Activated T-cell treated with anti-CD3 and anti-CD28 coated beads, Interleukin-2, amount 50 U/mL, for 4 hours (primary cell): ENCODE measurements at regions not wholly inside any gene's neighbourhood (a gene's known extent, or its start where the extent isn't known, plus 50 kb on each side); places are given as distances from the start of the nearest gene placed in this dataset.

Experiments
- ATAC-seq, 2 donors: fragments of 200-7000 bp; cut with Tn5 transposase; one replicate each; pipeline ENCODE4 v1.10.0; 2021
- DNase-seq: peaks from one replicate; pipeline ENCODE4 v3.0.0-alpha.2; 2020
- H3K27me3 Mint-ChIP-seq: one replicate; pipeline ENCODE4 v1.8.0; 2021; ENCODE audit warnings: low read depth, mixed read lengths
- H3K36me3 Mint-ChIP-seq: one replicate; pipeline ENCODE4 v1.8.0; 2022; ENCODE audit warnings: mixed read lengths; ENCODE audit not compliant: insufficient read depth
- H3K4me1 Mint-ChIP-seq: one replicate; pipeline ENCODE4 v1.8.0; 2021; ENCODE audit warnings: low read depth, mixed read lengths
- H3K4me3 Mint-ChIP-seq: one replicate; pipeline ENCODE4 v1.8.0; 2021; ENCODE audit warnings: mild to moderate bottlenecking, moderate library complexity, mixed read lengths
- H3K9me3 Mint-ChIP-seq: one replicate; pipeline ENCODE4 v1.8.0; 2021; ENCODE audit warnings: mixed read lengths

DNA sequence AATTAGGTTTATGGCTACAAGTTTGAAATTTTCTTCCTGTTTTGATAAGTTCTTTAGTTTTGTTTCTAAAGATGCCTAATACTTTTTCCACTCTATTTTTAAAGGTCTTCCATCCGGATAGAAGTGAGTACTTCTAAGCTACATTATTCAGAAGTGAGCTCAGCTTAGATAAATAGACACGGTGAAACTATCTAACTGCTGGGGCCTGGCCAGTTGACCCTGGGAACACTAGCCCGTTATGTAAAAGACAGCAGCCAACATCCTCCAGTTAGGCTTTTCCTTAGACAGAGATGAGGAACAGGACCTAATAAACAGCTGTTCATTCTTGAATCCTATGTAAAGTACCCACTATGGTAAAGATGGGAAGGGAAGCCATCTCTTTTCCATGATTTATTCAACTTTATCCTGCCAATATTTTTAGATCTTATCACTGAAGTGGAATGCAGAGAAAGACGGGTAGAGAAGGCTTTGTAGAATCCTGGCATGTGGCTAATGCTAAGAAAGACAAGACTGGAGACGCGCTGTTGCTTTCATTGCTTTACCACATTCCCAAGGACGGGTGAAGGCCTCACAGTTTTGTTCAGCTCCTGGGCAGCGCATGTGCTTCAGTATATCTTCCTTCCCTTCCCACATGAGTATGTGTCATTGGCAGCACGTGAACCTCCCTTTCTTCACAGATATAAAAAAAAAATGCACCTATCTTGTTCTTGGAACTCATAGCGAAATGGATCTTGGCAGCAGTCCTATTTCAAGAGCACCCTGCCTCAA is 340.0 kb upstream of the MEOX2 start:
- Mint-ChIP-seq H3K27me3 (no peaks in the 10 kb centered on the region), H3K4me1 (no peaks in the 10 kb centered on the region), H3K4me3 (no peak overlapping the region), H3K9me3 (no peaks in the 10 kb centered on the region), H3K36me3 (no peaks in the 10 kb centered on the region)
- no peak for ATAC-seq
- no peak for DNase-seq

DNA sequence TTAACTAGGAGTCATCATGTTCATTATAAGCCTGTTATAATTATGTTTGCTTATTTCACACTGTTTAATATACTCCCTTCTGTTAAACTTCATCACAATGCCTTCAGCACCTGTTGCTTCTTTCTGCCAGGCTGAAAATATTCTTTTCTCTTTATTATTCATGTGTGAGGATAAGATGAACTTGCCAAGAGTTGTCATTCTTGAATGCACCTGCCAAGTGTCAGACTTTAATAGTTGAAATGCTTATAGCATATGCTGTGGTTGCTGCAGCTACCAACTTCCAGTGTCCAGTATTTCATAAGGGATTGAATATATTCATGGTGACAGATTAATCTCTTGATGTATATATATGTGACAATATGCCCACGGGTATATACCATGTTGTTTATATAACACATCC is 339.2 kb upstream of the MEOX2 start:
- H3K4me1 Mint-ChIP-seq, result no peaks in the 10 kb centered on the region
- no peaks in the 10 kb centered on the region for H3K27me3 Mint-ChIP-seq
- H3K36me3 Mint-ChIP-seq, result no peaks in the 10 kb centered on the region
- no peak for DNase-seq
- H3K9me3 Mint-ChIP-seq, result no peaks in the 10 kb centered on the region
- no peak overlapping the region for H3K4me3 Mint-ChIP-seq
- ATAC-seq, result no peak

DNA sequence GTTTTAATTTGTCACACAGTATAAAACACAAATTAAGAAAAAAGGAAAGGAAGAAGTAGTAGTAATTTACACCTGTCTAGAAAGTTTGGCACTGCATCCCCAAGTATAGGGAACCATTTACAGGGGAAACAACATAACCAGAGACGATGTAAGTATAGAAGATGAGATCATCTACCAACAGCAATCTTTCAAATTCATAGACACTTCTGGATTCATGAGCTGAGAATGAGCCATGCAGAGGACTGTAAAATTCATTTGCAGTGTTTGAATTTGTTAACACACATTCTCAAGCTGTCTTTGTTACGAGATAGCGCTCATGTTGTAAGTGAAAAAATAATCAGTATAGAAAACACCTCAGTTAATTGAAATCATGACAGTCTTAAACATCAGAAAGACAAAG is 337.0 kb upstream of the MEOX2 start:
- no peak for ATAC-seq
- no peaks in the 10 kb centered on the region for H3K4me1 Mint-ChIP-seq
- no peaks in the 10 kb centered on the region for H3K27me3 Mint-ChIP-seq
- H3K9me3 Mint-ChIP-seq, result no peaks in the 10 kb centered on the region
- DNase-seq, result no peak
- no peak overlapping the region for H3K4me3 Mint-ChIP-seq
- no peaks in the 10 kb centered on the region for H3K36me3 Mint-ChIP-seq

DNA sequence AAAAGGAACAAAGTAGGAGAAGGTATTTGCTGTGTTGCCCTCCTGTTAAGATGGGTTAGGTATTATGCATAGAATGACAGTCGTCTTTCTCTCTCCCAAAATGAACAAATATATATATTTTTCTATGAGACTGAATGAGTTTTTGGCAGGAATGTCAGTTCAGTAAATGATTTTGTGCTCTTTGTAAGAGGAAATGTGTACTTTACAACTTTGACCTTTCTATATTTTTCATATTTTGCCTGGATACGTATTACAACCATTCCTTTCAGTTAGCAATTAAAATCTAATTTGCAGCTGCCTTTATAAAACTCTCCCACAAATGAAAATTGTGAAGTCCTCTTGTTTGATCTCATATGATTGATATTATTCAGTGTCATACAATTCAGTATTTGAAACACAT is 336.6 kb upstream of the MEOX2 start:
- Mint-ChIP-seq H3K9me3 (no peaks in the 10 kb centered on the region), H3K4me1 (no peaks in the 10 kb centered on the region), H3K27me3 (no peaks in the 10 kb centered on the region), H3K36me3 (no peaks in the 10 kb centered on the region), H3K4me3 (no peak overlapping the region)
- DNase-seq, result no peak
- ATAC-seq, result no peak

DNA sequence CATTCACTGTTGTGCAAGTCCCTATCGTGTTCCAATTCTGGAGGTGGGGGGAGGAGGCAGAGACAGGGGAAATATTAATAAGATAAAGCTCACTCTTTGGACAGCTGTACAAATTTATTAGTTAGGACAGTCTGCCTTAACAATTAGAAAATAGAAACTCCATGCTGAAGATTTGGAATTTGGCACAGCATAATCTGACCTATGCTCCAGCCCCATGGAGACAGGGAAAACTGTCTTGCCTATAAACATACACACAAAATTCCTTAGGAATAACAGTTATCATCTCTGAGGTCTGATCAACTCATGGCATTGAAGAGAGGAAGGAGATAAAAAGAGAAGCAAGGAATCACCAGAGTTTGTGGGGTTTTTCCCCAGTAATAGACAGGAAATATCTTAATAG is 335.4 kb upstream of the MEOX2 start:
- H3K9me3 Mint-ChIP-seq, result peaks cover 3% of the 10 kb centered on the region
- no peak overlapping the region for H3K4me3 Mint-ChIP-seq
- no peaks in the 10 kb centered on the region for H3K27me3 Mint-ChIP-seq
- no peak for DNase-seq
- H3K4me1 Mint-ChIP-seq, result no peaks in the 10 kb centered on the region
- no peaks in the 10 kb centered on the region for H3K36me3 Mint-ChIP-seq
- ATAC-seq, result no peak

DNA sequence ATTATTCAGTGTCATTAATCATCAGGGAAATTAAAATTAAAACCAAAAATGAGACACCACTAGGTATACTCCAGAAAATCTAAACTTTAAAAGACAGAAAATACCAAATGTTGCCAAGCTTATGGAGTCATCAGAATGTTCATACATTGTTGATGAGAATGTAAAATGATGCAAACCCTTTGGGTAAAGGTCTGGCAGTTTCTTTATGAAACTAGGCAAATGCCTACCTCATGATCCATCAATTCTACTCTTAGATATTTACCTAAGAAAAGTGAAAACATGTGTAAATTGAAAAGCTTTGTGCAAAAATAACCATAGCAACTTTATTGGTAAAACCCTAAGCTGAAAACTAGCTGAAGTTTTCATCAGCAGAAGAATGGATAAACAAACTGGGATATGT is 329.5 kb upstream of the MEOX2 start:
- no peak for ATAC-seq
- Mint-ChIP-seq H3K4me1 (no peaks in the 10 kb centered on the region), H3K36me3 (no peaks in the 10 kb centered on the region), H3K9me3 (peaks cover 3% of the 10 kb centered on the region), H3K27me3 (no peaks in the 10 kb centered on the region), H3K4me3 (no peak overlapping the region)
- no peak for DNase-seq

DNA sequence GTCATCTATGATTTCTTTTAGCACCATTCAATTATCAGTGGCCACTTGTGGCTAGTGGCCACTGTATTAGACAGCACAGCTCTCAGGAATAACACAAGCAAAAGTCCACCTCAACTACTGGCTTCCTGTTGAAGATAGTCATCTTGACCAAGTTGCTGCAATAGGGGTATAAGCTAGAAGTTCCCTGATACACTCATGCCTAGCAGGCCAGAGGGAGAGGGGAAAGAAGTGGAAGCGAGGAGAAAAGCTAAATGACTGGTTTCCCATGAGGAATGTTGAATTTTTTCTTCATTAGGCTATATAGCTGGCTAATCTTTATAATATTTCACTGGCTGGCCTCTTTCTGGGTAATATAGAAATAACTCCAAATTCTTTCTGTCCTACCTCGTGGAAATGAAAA is 327.5 kb upstream of the MEOX2 start:
- Mint-ChIP-seq H3K27me3 (no peaks in the 10 kb centered on the region), H3K4me3 (no peak overlapping the region), H3K4me1 (no peaks in the 10 kb centered on the region), H3K36me3 (no peaks in the 10 kb centered on the region), H3K9me3 (peaks cover 3% of the 10 kb centered on the region)
- no peak for DNase-seq
- ATAC-seq, result no peak

DNA sequence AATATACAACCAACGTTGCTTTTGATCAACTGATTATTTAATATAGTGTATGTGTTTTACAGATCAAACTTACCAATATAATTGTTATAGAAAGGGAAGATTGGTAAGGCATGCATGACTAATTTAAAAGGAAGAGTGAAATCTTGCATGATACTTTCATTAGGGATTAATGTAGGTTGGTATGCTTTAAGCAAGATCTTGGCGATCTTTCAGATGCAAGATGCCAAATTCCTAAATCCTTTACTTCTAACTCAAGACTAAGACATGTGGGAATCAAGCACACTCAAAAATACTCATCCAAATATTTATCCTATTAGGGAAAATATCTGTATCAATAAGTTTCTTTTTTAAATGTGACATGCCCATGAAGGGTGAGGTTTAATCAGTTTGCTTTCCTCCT is 321.4 kb upstream of the MEOX2 start:
- peaks cover 2% of the 10 kb centered on the region for H3K9me3 Mint-ChIP-seq
- ATAC-seq (no peak), DNase-seq (no peak)
- H3K4me1 Mint-ChIP-seq, result no peaks in the 10 kb centered on the region
- H3K4me3 Mint-ChIP-seq, result no peak overlapping the region
- H3K27me3 Mint-ChIP-seq, result no peaks in the 10 kb centered on the region
- no peaks in the 10 kb centered on the region for H3K36me3 Mint-ChIP-seq

DNA sequence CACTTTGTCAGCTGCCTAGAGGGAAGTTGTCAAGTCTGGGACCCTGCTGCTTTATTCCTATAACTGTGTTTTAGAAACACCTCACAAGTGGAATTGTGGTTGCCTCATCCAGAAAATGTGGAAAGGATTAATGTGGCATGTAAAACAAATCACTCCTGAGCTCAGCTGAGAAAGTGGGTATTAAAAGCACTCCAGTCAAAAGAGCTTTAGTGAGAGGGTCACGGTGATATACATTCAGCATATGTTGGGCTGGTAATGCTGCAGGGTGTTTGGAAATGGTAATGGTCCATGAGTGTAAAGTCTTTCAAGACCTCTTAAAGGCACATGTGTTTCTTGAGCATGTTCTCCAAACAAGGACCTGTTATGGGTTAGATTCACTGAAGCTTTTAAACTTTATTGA is 318.2 kb upstream of the MEOX2 start:
- Mint-ChIP-seq H3K4me1 (no peaks in the 10 kb centered on the region), H3K27me3 (no peaks in the 10 kb centered on the region), H3K4me3 (no peak overlapping the region), H3K36me3 (no peaks in the 10 kb centered on the region), H3K9me3 (peaks cover 5% of the 10 kb centered on the region)
- ATAC-seq, result no peak
- no peak for DNase-seq

DNA sequence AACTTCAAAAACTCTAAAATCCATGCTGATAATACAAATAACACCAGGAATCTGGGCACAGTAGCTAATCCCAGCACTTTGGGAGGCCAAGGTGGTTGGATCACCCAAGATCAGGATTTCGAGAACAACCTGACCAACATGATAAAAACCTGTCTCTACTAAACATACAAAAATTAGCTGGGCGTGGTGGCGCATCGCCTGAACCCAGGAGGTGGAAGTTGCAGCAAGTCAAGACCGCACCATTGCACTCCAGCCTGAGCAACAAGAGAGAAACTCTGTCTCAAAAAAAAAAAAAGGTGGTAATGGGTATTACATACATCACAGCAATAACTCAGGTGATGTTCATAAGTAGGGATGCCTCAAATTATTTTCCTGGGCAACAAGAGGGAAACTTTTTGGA is 315.0 kb upstream of the MEOX2 start:
- no peak for DNase-seq

DNA sequence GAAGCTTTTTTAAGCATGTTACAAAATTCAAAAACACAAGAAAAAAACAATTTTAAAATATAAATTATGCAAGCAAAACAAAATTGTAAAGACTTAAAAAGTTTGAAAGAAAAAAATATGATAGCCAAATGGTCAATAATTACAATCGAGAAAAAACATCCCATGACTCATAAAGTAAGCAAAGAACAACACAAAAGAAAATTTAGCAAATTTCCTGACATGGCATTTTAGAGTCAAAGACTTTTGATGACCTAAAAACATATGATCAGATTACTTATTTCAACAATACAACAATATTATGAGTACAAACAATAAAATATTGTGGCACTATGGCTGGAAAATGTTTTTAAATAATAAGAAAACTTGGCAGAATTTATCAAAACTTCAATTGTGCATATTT is 312.1 kb upstream of the MEOX2 start:
- no peaks in the 10 kb centered on the region for H3K36me3 Mint-ChIP-seq

More for the DNA sequence above, 315.0 kb upstream of the MEOX2 start:
- Mint-ChIP-seq H3K4me3 (no peak overlapping the region), H3K27me3 (no peaks in the 10 kb centered on the region), H3K4me1 (no peaks in the 10 kb centered on the region), H3K9me3 (peaks cover 5% of the 10 kb centered on the region), H3K36me3 (no peaks in the 10 kb centered on the region)
- no peak for ATAC-seq

DNA sequence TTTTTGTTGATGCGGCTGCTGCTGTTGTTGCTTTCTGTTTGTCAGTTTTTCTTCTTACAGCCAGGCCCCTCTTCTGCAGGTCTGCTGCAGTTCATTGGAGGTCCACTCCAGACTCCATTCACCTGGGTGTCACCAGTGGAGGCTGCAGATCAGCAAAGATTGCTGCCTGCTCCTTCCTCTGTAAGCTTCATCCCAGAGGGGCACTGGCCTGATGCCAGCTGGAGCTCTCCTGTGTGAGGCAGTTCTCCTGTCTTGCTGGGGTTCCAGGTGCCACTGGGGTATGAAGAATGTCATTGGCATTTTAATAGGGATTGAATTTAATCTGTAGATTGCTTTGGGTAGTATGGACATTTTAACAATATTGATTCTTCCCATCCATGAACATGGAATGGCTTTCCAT is 308.5 kb upstream of the MEOX2 start:
- Mint-ChIP-seq H3K4me3 (no peak overlapping the region), H3K36me3 (no peaks in the 10 kb centered on the region), H3K27me3 (no peaks in the 10 kb centered on the region), H3K4me1 (no peaks in the 10 kb centered on the region), H3K9me3 (no peaks in the 10 kb centered on the region)
- DNase-seq (no peak), ATAC-seq (no peak)

More for the DNA sequence above, 312.1 kb upstream of the MEOX2 start:
- Mint-ChIP-seq H3K4me3 (no peak overlapping the region), H3K9me3 (peaks cover 5% of the 10 kb centered on the region), H3K27me3 (no peaks in the 10 kb centered on the region), H3K4me1 (no peaks in the 10 kb centered on the region)
- no peak for ATAC-seq
- no peak for DNase-seq

DNA sequence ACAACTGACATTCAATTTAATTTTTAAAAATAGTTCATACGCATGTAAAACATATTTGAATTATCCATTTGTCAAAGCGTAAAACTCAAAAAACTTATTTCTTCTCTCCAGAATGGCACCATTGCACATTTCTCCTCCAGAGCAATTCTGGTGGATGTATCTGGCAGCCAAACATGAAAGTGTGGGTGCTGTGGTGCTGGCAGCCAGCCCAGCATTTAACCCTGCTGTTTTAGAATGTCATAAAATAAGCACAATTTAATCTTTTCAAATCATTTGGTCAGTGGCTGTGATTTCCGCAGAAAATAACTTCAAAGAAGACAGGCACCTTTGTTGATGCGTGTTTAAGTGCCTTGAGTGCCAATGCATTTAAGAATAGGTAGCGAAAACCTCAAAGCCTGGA is 302.7 kb upstream of the MEOX2 start:
- H3K9me3 Mint-ChIP-seq, result peaks cover 3% of the 10 kb centered on the region
- DNase-seq, result no peak
- no peaks in the 10 kb centered on the region for H3K27me3 Mint-ChIP-seq
- H3K4me1 Mint-ChIP-seq, result no peaks in the 10 kb centered on the region
- H3K4me3 Mint-ChIP-seq, result no peak overlapping the region
- ATAC-seq, result no peak
- H3K36me3 Mint-ChIP-seq, result no peaks in the 10 kb centered on the region

DNA sequence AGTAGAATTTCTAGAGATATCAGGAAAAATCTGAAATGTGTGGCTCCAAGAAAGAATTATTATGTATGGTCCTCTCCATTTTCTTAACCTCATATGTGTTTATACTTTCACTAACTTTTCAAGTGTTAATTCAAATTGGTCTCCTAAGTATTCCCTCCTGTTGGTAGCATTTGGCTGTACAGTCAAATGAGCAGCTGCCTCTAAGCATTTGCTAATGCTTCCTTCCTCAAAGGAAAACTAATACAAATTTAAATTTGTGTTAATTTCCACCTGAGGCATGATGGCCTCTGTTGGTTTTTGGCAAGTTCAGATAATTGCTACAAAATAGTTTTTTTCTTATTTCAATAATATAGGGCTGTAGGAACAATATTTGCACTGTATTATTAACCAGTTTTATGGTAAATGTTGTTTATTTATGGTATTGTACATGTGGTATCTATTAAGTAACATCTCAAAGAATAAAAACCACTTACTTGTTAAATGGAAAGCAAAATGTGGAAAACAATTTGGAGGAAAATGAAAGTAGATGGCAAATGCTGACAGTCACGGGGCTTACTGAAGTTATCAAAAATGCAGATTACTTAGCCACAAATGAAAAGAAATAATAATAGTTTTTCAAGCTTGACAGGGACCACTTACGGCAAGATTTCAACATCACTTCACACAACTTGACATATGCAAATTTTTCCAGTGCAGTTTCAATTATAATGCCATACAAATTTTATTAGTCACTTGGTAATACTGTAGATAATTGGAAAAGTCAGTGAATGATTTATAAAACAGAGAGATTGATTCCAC is 299.3 kb upstream of the MEOX2 start:
- DNase-seq (no peak), ATAC-seq (no peak)
- Mint-ChIP-seq H3K27me3 (no peaks in the 10 kb centered on the region), H3K9me3 (peaks cover 3% of the 10 kb centered on the region), H3K36me3 (no peaks in the 10 kb centered on the region), H3K4me3 (no peak overlapping the region), H3K4me1 (no peaks in the 10 kb centered on the region)

DNA sequence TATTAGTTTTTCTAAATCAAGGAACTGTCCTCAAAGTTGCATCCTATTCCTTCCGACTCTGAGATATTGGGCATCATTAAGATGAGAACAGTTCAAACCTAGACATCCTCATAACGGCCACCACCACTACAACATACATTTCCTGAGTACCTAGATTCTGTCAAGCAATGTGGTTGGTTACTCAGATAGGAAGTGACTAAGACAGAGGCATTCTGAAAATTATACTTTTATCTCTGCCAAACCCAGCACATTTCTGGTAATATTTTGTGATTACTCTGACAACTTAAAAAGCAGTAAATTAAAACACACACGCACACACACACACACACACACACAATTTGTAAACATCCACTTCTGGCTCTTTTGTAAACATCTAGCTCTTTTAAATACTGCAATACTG is 291.2 kb upstream of the MEOX2 start:
- no peaks in the 10 kb centered on the region for H3K4me1 Mint-ChIP-seq
- DNase-seq (no peak), ATAC-seq (no peak)
- peaks cover 3% of the 10 kb centered on the region for H3K9me3 Mint-ChIP-seq
- no peaks in the 10 kb centered on the region for H3K27me3 Mint-ChIP-seq
- H3K36me3 Mint-ChIP-seq, result no peaks in the 10 kb centered on the region
- no peak overlapping the region for H3K4me3 Mint-ChIP-seq
